ENCODE measurements at regions not wholly inside any gene's neighbourhood (a gene's known extent, or its start where the extent isn't known, plus 50 kb on each side); places are given as distances from the start of the nearest gene placed in this dataset.

DNA sequence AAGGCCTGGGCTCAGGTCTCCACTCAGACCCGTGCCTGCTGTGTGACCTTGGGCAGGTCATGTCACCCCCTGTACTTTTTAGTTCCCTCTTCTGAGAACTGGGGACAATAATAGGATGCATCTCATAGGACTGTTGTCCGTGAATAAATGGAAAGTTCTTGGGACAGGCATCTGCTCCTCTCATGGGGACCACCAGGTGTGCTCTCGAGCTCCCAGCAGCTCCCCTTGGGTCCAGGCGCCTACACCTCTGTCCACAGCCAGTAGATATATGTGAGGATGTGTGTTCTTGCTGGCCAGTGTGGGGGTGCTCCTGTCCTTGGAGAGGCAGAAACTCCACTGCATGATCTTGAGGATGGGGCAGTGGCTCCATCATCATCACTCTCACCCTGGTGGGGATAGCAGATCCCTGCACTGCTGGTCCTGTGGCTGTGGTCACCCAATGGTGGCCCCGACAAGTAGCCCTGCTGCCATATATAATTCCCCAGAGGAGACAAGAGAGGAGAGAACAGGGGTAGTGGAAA is 257.6 kb upstream of the TLE3 start:
- DNase-seq (ENCODE audit: low read depth, low spot score) (no peak), ATAC-seq (no peak), FAIRE-seq (no peak)
- ChIA-PET POLR2A (no interaction called here), SMC1A (ENCODE audit: uncharacterized antibody, unreplicated experiment) (interaction anchor here (0.6 kb wide), 1 partner anchor 272 kb away, joined by 3 read pairs; no protein-coding TSS in a partner anchor), CTCF (no interaction called here), RAD21 (ENCODE audit: unreplicated experiment) (no interaction called here)
- Histone ChIP-seq H3K27me3 (replicated peaks in 1 of 2; ENCODE audit: control insufficient read depth in 2 of 2, insufficient read depth in 2 of 2, low read length in 1 of 2) (peaks cover 0 to 2% of the 10 kb centered on the region in 2 experiments; a peak in 3 of 4 replicates), H3K36me3 (ENCODE audit: control insufficient read depth in 2 of 2, insufficient read depth in 2 of 2, low read length in 1 of 2) (no peaks in the 10 kb centered on the region), H3K4me3 (no peak overlapping the region), H3K4me1 (ENCODE audit: control insufficient read depth, insufficient read depth, low read length) (no peaks in the 10 kb centered on the region), H4K20me1 (ENCODE audit: control insufficient read depth, insufficient read depth) (no peaks in the 10 kb centered on the region), H3K4me2 (ENCODE audit: control insufficient read depth, insufficient read depth) (no peak overlapping the region), H2AFZ (ENCODE audit: control insufficient read depth, low read depth, low read length) (no peak overlapping the region), H3K9me3 (replicated peaks; ENCODE audit: control insufficient read depth, insufficient read depth, low read length) (no peaks in the 10 kb centered on the region), H3K9ac (ENCODE audit: control insufficient read depth, insufficient read depth, low read length) (no peak overlapping the region), H3K27ac (ENCODE audit: control insufficient read depth, insufficient read depth) (no peak overlapping the region), H3K79me2 (ENCODE audit: control insufficient read depth, insufficient read depth, low read length) (no peaks in the 10 kb centered on the region)
- WGBS (ENCODE audit: insufficient coverage, insufficient replicate concordance, low lambda C conversion rate, missing lambda C conversion rate) = 32% methylated on average over 5 of the region's 5 CpGs
- intact Hi-C loops (cut with micrococcal nuclease; ENCODE audit: unreplicated experiment) (no loop called here), in situ Hi-C loops (cut with MboI) (no loop called here)
- no peak for TF ChIP-seq CEBPB (IDR thresholded peaks at IDR 0.05; ENCODE audit: borderline replicate concordance in 1 of 2, low read depth in 2 of 2, low read length in 2 of 2)
- TF ChIP-seq, protein P1, sequence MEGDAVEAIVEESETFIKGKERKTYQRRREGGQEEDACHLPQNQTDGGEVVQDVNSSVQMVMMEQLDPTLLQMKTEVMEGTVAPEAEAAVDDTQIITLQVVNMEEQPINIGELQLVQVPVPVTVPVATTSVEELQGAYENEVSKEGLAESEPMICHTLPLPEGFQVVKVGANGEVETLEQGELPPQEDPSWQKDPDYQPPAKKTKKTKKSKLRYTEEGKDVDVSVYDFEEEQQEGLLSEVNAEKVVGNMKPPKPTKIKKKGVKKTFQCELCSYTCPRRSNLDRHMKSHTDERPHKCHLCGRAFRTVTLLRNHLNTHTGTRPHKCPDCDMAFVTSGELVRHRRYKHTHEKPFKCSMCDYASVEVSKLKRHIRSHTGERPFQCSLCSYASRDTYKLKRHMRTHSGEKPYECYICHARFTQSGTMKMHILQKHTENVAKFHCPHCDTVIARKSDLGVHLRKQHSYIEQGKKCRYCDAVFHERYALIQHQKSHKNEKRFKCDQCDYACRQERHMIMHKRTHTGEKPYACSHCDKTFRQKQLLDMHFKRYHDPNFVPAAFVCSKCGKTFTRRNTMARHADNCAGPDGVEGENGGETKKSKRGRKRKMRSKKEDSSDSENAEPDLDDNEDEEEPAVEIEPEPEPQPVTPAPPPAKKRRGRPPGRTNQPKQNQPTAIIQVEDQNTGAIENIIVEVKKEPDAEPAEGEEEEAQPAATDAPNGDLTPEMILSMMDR (IDR thresholded peaks at IDR 0.05 in 2 of 3, conservative IDR thresholded peaks at IDR 0.05 in 1 of 3; ENCODE audit: control insufficient read depth in 2 of 3, extremely low read depth in 1 of 3, insufficient read depth in 1 of 3, low read depth in 3 of 3, low read length in 3 of 3) = 0 out of 6 replicates have a peak, but pooled peaks of 2 of the 3 experiments have one; percentile 5 to 23
- no TSS peak for BruUV-seq (replicated peaks)

DNA sequence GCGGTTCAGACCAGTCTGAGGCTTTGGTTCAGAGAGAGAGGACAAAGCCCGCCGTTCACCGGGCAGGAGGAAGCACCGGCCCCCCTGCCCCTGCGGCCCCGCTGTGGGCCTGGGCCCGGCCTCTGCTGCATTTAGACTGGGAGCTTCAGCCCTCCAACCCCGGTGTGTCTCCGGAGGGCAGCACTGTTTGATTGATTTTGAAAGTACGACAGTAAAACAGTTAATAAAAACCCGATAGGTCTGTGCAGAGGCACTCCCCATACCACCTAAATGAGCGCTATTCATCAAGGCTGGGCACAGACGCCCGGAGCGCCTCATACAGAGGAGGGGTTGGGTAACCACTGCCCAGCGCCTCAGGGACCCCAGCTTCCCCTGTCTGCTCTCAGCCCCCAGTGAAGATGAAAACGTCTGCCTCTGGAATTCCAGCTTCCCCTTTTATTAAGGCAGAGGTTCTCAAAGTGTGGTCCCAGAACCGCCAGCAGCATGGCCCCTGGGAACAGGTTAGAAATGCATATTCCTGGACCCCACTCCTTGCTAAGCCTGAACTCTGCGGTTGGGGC is 256.7 kb upstream of the TLE3 start:
- CTCF ChIA-PET = no interaction called here
- Histone ChIP-seq H3K9me3 (replicated peaks; ENCODE audit: control insufficient read depth, insufficient read depth, low read length) (no peaks in the 10 kb centered on the region), H3K4me1 (ENCODE audit: control insufficient read depth, insufficient read depth, low read length) (no peaks in the 10 kb centered on the region), H3K79me2 (ENCODE audit: control insufficient read depth, insufficient read depth, low read length) (no peaks in the 10 kb centered on the region), H3K36me3 (ENCODE audit: control insufficient read depth in 2 of 2, insufficient read depth in 2 of 2, low read length in 1 of 2) (no peaks in the 10 kb centered on the region), H3K4me2 (ENCODE audit: control insufficient read depth, insufficient read depth) (no peak overlapping the region), H2AFZ (ENCODE audit: control insufficient read depth, low read depth, low read length) (no peak overlapping the region), H3K4me3 (no peak overlapping the region), H4K20me1 (ENCODE audit: control insufficient read depth, insufficient read depth) (no peaks in the 10 kb centered on the region), H3K27me3 (replicated peaks in 1 of 2; ENCODE audit: control insufficient read depth in 2 of 2, insufficient read depth in 2 of 2, low read length in 1 of 2) (peaks cover 0 to 2% of the 10 kb centered on the region in 2 experiments; a peak in 3 of 4 replicates), H3K27ac (ENCODE audit: control insufficient read depth, insufficient read depth) (no peak overlapping the region), H3K9ac (ENCODE audit: control insufficient read depth, insufficient read depth, low read length) (no peak overlapping the region)
- RAD21 ChIA-PET (ENCODE audit: unreplicated experiment) = no interaction called here
- intact Hi-C loops (cut with micrococcal nuclease; ENCODE audit: unreplicated experiment) = no loop called here
- in situ Hi-C loops (cut with MboI) = no loop called here
- SMC1A ChIA-PET (ENCODE audit: uncharacterized antibody, unreplicated experiment) = interaction anchor here (1.0 kb wide), 1 partner anchor 18 kb away, joined by 3 read pairs; no protein-coding TSS in a partner anchor
- BruUV-seq (replicated peaks) = no TSS peak
- POLR2A ChIA-PET = no interaction called here
- ATAC-seq (no peak), DNase-seq (ENCODE audit: low read depth, low spot score) (no peak), FAIRE-seq (no peak)
- WGBS (ENCODE audit: insufficient coverage, insufficient replicate concordance, low lambda C conversion rate, missing lambda C conversion rate) = 54% methylated on average over 20 of the region's 20 CpGs
- TF ChIP-seq RUNX3 (IDR thresholded peaks at IDR 0.05; ENCODE audit: low read length) (no peak), CHD1 (IDR thresholded peaks at IDR 0.05; ENCODE audit: low read depth, low read length) (no peak), CBX5 (IDR thresholded peaks at IDR 0.05; ENCODE audit: low read depth) (no peak), MYB (IDR thresholded peaks at IDR 0.05; ENCODE audit: borderline replicate concordance, low read depth, low read length) (no peak), SREBF2 (IDR thresholded peaks at IDR 0.05; ENCODE audit: low read length) (no peak), JUND (IDR thresholded peaks at IDR 0.05; ENCODE audit: low read depth, low read length) (no peak), SIX5 (IDR thresholded peaks at IDR 0.05; ENCODE audit: low read depth, low read length, severe bottlenecking) (no peak)
- TF ChIP-seq, protein P2, sequence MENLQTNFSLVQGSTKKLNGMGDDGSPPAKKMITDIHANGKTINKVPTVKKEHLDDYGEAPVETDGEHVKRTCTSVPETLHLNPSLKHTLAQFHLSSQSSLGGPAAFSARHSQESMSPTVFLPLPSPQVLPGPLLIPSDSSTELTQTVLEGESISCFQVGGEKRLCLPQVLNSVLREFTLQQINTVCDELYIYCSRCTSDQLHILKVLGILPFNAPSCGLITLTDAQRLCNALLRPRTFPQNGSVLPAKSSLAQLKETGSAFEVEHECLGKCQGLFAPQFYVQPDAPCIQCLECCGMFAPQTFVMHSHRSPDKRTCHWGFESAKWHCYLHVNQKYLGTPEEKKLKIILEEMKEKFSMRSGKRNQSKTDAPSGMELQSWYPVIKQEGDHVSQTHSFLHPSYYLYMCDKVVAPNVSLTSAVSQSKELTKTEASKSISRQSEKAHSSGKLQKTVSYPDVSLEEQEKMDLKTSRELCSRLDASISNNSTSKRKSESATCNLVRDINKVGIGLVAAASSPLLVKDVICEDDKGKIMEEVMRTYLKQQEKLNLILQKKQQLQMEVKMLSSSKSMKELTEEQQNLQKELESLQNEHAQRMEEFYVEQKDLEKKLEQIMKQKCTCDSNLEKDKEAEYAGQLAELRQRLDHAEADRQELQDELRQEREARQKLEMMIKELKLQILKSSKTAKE (IDR thresholded peaks at IDR 0.05; ENCODE audit: low read depth, poor library complexity, severe bottlenecking) = no peak
- TF ChIP-seq, protein P3, sequence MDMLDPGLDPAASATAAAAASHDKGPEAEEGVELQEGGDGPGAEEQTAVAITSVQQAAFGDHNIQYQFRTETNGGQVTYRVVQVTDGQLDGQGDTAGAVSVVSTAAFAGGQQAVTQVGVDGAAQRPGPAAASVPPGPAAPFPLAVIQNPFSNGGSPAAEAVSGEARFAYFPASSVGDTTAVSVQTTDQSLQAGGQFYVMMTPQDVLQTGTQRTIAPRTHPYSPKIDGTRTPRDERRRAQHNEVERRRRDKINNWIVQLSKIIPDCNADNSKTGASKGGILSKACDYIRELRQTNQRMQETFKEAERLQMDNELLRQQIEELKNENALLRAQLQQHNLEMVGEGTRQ (IDR thresholded peaks at IDR 0.05; ENCODE audit: borderline replicate concordance, low read depth, low read length) = no peak
